Esophagus muscularis mucosa (tissue), 3 donors: ENCODE measurements at regions not wholly inside any gene's neighbourhood (a gene's known extent, or its start where the extent isn't known, plus 50 kb on each side); places are given as distances from the start of the nearest gene placed in this dataset.

ENCODE experiments used
- CTCF ChIP-seq, 3 experiments: fragments of 200-600 bp in 2 of 3; fragments of 450-650 bp in 1 of 3; sonication (generic) in 2 of 3; IDR thresholded peaks; one replicate each; pipeline ENCODE4 v1.5.1; 2017 to 2019; ENCODE audit warnings: antibody characterized with exemption in 3 of 3, mild to moderate bottlenecking in 2 of 3, moderate library complexity in 1 of 3
- POLR2A ChIP-seq: fragments of 450-650 bp; IDR thresholded peaks from one replicate; pipeline ENCODE4 v1.6.1; 2017; ENCODE audit warnings: antibody characterized with exemption, moderate library complexity, mild to moderate bottlenecking, low read depth
- POLR2AphosphoS5 ChIP-seq, 2 donors: sonication (generic); formaldehyde crosslinking; IDR thresholded peaks; one replicate each; pipeline ENCODE4 v1.6.1; 2017; ENCODE audit warnings: antibody characterized with exemption in 2 of 2

GRCh38 chr18:30572214-30572613, 470.3 kb downstream of the DSC3 start:
- TF ChIP-seq POLR2A (no peak), POLR2AphosphoS5 (IDR thresholded peaks at IDR 0.05) (no peak), CTCF (IDR thresholded peaks at IDR 0.05) (no peak)
